AG09309 (cell line): ENCODE measurements at regions not wholly inside any gene's neighbourhood (a gene's known extent, or its start where the extent isn't known, plus 50 kb on each side); places are given as distances from the start of the nearest gene placed in this dataset.

Source experiments
- DNase-seq: peaks from one replicate; pipeline ENCODE4 v3.0.0-alpha.2; 2010; ENCODE audit warnings: low read depth
- H3K4me3 ChIP-seq: 2 replicates; pipeline ENCODE4 v1.5.1; 2011; ENCODE audit warnings: mild to moderate bottlenecking, low read depth, low read length, moderate library complexity; ENCODE audit not compliant: control insufficient read depth
- TF ChIP-seq, protein P1 (sequence below): IDR thresholded peaks from 2 replicates; pipeline ENCODE4 v1.5.1; 2011; ENCODE audit warnings: mild to moderate bottlenecking, low read depth, low read length, inconsistent platforms; ENCODE audit not compliant: insufficient read depth, control insufficient read depth; ENCODE audit errors: missing control alignments

DNA sequence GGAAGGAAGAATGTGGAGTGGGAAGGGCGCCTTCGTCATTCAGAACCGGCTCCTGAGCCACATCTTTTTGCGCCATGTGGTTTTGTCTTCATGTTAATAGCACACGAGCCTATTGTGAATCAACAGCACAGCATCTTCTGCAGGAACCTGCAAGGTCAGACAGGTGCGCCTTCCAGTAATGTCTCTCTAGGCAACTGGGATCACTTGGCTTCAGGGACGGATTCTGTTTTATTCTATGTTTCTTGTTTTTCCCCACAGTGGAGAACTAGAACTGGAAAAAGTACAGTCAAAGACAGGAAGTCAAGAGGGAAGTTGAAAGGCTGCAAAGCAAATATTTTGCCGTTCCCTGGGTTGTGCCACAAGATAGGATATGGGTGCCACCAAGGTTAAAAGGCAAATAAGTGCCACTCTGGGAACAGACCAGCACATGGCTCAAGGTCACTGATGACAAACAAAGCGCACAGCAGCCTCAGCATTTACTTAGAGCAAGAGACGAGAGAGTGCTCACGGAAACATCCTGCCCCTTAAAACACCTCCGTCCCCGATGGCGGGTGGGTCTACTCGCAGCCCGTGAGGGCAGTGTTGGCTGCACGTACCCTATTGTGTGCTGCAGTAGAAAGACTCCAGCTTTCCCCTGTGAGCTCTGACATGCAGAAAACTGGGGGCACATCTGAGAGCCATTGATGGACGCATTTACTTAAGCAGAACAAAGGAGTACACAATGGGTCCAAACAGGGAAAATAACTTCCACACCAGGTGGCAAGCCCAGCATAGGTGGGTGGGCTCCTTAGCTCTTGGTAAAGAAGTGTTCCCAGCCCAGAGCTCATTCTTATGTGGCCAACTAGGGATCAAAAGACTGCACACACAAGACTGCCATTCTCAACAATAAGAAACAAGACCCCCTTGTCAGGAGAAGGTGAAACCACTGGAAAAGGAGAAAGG is 107.2 kb upstream of the PARD3B start:
- no peak overlapping the region for H3K4me3 ChIP-seq
- no peak for DNase-seq
- TF ChIP-seq, protein P1, sequence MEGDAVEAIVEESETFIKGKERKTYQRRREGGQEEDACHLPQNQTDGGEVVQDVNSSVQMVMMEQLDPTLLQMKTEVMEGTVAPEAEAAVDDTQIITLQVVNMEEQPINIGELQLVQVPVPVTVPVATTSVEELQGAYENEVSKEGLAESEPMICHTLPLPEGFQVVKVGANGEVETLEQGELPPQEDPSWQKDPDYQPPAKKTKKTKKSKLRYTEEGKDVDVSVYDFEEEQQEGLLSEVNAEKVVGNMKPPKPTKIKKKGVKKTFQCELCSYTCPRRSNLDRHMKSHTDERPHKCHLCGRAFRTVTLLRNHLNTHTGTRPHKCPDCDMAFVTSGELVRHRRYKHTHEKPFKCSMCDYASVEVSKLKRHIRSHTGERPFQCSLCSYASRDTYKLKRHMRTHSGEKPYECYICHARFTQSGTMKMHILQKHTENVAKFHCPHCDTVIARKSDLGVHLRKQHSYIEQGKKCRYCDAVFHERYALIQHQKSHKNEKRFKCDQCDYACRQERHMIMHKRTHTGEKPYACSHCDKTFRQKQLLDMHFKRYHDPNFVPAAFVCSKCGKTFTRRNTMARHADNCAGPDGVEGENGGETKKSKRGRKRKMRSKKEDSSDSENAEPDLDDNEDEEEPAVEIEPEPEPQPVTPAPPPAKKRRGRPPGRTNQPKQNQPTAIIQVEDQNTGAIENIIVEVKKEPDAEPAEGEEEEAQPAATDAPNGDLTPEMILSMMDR, result no peak

DNA sequence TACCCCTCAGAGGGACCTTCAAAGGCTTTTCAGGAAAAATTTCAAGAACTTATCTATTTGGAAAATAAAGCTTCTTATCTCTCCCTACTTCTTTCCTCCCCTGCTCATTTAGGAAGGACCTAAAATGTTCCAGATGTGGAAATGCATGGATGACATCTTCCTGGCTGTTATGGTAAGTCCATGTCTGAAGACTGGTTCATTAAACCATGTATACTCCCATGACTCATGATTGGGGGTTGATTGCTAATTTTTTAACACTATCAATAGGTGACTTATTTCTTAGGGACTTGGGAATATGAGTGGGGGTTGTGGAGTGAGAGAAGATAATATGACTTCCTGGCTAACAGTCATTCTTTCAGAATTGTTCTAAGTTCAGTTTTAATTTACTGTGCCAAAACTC is 104.0 kb upstream of the PARD3B start:
- TF ChIP-seq, protein P1, result no peak
- no peak overlapping the region for H3K4me3 ChIP-seq
- DNase-seq, result no peak

DNA sequence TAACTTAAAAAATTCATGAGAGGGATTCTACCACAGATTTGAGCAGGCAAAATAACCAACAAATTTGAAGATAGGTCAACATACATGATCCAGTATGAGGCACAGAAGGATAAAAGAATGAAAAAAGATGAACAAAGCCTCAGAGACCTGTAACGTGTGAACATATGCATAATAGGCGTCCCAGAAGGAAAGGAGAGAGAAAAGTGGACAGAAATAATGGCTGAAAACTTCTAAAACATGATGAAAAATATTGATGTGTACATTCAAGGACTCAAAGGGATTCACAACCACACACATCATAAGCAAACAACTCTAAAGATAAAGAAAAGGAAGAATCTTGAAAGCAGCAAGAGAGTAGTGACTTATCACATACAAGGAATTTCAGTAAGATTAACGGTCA is 100.1 kb upstream of the PARD3B start:
- TF ChIP-seq, protein P1, result no peak
- H3K4me3 ChIP-seq, result no peak overlapping the region
- no peak for DNase-seq

DNA sequence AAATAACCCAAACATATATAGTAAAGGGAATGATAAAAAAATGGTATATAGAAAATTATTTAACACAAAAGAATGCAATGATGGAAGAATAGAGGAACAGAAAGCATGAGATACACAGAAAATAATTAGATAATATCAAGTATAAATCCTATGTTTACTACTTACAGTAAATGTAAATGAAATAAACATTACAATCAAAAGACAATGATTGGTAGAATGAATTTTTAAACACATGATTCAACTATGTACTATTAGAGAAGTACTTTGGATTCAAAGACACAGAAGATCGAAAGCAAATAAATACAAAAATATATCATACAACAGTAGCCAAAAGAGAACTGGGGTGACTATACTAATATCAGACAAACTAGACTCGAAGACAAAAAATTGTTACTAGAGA is 97.6 kb upstream of the PARD3B start:
- no peak overlapping the region for H3K4me3 ChIP-seq
- no peak for DNase-seq
- TF ChIP-seq, protein P1, result no peak

DNA sequence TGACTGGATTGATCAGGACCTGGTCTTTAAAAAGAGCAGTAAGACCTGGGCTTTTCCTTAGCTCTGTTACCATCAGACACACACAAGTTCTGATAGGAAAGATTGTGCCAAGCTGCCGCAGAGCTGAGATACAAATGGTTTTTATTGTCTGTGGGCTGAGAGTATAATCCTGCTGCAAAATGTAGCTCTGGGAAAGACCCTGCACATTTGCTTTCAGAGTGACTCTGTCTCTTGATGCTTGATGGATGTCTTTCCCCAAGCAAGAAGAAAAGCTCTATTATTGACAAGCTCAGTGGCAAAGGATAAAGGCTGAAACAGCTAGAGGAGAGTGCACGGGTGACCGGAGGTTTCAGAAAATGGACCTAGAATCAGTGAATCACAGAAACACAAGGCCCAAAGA is 95.3 kb upstream of the PARD3B start:
- no peak overlapping the region for H3K4me3 ChIP-seq
- DNase-seq, result no peak
- TF ChIP-seq, protein P1, result no peak

DNA sequence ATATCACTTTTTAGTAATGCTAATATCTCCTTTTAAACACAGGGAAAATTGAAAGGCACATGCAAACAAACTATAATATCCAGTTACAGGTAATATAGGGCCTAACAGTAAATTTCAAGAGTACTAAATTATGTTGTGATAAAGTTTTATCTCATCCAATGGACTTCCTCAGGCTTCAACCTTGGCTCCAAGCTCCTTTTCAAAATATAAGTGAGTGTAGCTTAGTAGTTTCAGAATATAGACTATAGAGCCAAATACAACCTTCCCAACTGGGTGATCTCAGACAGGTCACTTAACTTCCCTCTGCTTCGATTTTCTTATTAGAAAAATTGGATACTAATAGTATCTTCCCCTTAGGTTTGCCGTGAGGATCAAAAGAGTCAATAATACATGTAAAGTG is 93.5 kb upstream of the PARD3B start:
- no peak for DNase-seq
- TF ChIP-seq, protein P1, result no peak
- H3K4me3 ChIP-seq, result no peak overlapping the region
